SU-DHL-6 (cell line): ENCODE measurements at regions not wholly inside any gene's neighbourhood (a gene's known extent, or its start where the extent isn't known, plus 50 kb on each side); places are given as distances from the start of the nearest gene placed in this dataset.

ENCODE experiments used
- H2AFZ ChIP-seq: fragments of 200-600 bp; sonication (generic); 2 replicates; pipeline ENCODE4 v1.6.1; 2014; ENCODE audit warnings: low read depth, mild to moderate bottlenecking, moderate library complexity, mixed read lengths, antibody characterized with exemption, low read length; ENCODE audit not compliant: severe bottlenecking
- H3F3A ChIP-seq: fragments of 200-600 bp; shearing (Covaris generic); 2 replicates; pipeline ENCODE4 v1.6.0; 2016; ENCODE audit warnings: antibody characterized with exemption, mild to moderate bottlenecking; ENCODE audit not compliant: insufficient read depth
- H3K27ac ChIP-seq: fragments of 200-600 bp; sonication (generic); 2 replicates; pipeline ENCODE4 v1.5.1; 2016; ENCODE audit warnings: low read depth, mild to moderate bottlenecking, low read length, moderate library complexity, mixed read lengths
- H3K27me3 ChIP-seq: fragments of 200-600 bp; sonication (generic), shearing (Covaris generic); 2 replicates; pipeline ENCODE4 v1.6.0; 2014; ENCODE audit warnings: mild to moderate bottlenecking, low read length
- H3K36me3 ChIP-seq: fragments of 200-600 bp; sonication (generic); 2 replicates; pipeline ENCODE4 v1.6.1; 2014; ENCODE audit warnings: mild to moderate bottlenecking, low read length, mixed read lengths
- H3K4me2 ChIP-seq: fragments of 300-600, 200-600 bp; shearing (Covaris generic), sonication (generic); 2 replicates; pipeline ENCODE4 v1.6.0; 2014; ENCODE audit warnings: low read length, low read depth, mild to moderate bottlenecking; ENCODE audit not compliant: poor library complexity, severe bottlenecking
- H3K4me3 ChIP-seq: fragments of 200-600 bp; sonication (generic); 2 replicates; pipeline ENCODE4 v1.5.1; 2014; ENCODE audit warnings: antibody characterized with exemption, low read length, mild to moderate bottlenecking, mixed read lengths; ENCODE audit not compliant: insufficient read depth, poor library complexity, severe bottlenecking
- H3K79me2 ChIP-seq: fragments of 200-600 bp; sonication (generic); 2 replicates; pipeline ENCODE4 v1.6.1; 2014; ENCODE audit warnings: mild to moderate bottlenecking, low read length, moderate library complexity; ENCODE audit not compliant: insufficient read depth
- H3K9ac ChIP-seq: fragments of 200-600 bp; sonication (generic); 2 replicates; pipeline ENCODE4 v1.7.0; 2014; ENCODE audit warnings: mild to moderate bottlenecking, low read length
- H3K9me2 ChIP-seq: fragments of 200-600 bp; sonication (generic); replicated peaks from 2 replicates; pipeline ENCODE4 v1.6.1; 2014; ENCODE audit warnings: low read length; ENCODE audit not compliant: insufficient read depth
- H3K9me3 ChIP-seq: fragments of 200-600 bp; sonication (generic); 2 replicates; pipeline ENCODE4 v1.6.1; 2014; ENCODE audit warnings: low read length, mixed read lengths; ENCODE audit not compliant: insufficient read depth
- H4K20me1 ChIP-seq: fragments of 200-600 bp; sonication (generic); 2 replicates; pipeline ENCODE4 v1.6.1; 2014; ENCODE audit warnings: low read depth, mild to moderate bottlenecking, antibody characterized with exemption, low read length, moderate library complexity, mixed read lengths
- EZH2phosphoT487 ChIP-seq: fragments of 200-600 bp; sonication (generic), shearing (Covaris generic); conservative IDR thresholded peaks from 2 replicates; pipeline ENCODE4 v1.6.1; 2018; ENCODE audit warnings: mild to moderate bottlenecking, antibody characterized with exemption, low read length, moderate library complexity, mixed read lengths
- TF ChIP-seq, protein P1 (sequence below): fragments of 200-600 bp; sonication (generic); IDR thresholded peaks from one replicate; pipeline ENCODE4 v1.5.1; 2017; ENCODE audit warnings: antibody characterized with exemption, mild to moderate bottlenecking, low read length, moderate library complexity; ENCODE audit not compliant: insufficient read depth, poor library complexity, severe bottlenecking

DNA sequence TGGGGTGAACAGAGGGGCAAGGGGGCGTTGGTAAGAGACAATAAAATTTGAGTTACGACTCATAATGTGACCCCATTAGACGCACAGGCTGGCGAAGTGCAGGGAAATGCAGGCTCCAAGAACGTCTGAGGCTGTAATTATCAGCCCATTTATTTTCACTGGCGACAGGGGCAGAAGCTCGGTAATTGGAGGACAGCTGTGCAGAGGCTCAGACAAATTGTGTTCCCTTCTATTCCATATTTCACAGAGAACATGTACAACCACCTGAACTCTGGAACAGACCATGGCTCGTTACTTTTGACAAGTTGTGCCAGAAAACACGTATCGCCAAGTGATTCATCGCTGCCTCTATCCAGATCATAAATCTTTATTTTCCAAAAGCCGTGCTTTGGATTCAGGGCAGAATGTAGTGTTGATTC, 137.3 kb upstream of the FRMD4A start:
- H3K4me2 ChIP-seq: no peak overlapping the region
- H3K36me3 ChIP-seq: no peaks in the 10 kb centered on the region
- no peaks in the 10 kb centered on the region for H3K9me2 ChIP-seq

DNA sequence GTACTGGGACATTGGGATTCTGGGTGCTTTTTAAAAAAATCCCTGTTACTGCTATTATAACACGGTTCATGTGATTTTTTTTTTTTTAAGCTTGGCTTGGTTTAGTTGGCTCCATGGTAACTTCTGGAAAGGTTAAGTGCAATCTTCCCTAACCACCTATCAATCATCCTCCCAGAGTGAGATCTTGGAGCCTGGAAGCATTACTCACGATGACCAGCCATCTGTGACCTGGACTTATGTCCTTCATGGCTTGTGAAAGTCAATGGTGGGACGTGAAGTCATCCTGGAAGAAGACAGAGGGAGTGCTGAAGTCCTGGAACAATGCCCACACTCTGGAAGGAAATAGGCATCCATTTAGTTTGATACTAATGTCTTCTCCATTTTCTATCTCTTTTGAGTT, 135.5 kb upstream of the FRMD4A start:
- TF ChIP-seq, protein P1, sequence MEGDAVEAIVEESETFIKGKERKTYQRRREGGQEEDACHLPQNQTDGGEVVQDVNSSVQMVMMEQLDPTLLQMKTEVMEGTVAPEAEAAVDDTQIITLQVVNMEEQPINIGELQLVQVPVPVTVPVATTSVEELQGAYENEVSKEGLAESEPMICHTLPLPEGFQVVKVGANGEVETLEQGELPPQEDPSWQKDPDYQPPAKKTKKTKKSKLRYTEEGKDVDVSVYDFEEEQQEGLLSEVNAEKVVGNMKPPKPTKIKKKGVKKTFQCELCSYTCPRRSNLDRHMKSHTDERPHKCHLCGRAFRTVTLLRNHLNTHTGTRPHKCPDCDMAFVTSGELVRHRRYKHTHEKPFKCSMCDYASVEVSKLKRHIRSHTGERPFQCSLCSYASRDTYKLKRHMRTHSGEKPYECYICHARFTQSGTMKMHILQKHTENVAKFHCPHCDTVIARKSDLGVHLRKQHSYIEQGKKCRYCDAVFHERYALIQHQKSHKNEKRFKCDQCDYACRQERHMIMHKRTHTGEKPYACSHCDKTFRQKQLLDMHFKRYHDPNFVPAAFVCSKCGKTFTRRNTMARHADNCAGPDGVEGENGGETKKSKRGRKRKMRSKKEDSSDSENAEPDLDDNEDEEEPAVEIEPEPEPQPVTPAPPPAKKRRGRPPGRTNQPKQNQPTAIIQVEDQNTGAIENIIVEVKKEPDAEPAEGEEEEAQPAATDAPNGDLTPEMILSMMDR: no peak
- no peak for TF ChIP-seq EZH2phosphoT487
- Histone ChIP-seq H3K9me2 (no peaks in the 10 kb centered on the region), H3K9me3 (no peaks in the 10 kb centered on the region), H3K79me2 (no peaks in the 10 kb centered on the region), H3K36me3 (no peaks in the 10 kb centered on the region), H3F3A (no peaks in the 10 kb centered on the region), H3K27ac (no peak overlapping the region), H4K20me1 (no peaks in the 10 kb centered on the region), H2AFZ (no peak overlapping the region), H3K9ac (no peak overlapping the region), H3K4me3 (no peak overlapping the region), H3K4me2 (no peak overlapping the region), H3K27me3 (no peaks in the 10 kb centered on the region)

More for the DNA sequence above, 137.3 kb upstream of the FRMD4A start:
- Histone ChIP-seq H3K4me3 (no peak overlapping the region), H3F3A (no peaks in the 10 kb centered on the region), H3K79me2 (no peaks in the 10 kb centered on the region), H3K9ac (no peak overlapping the region), H3K27me3 (no peaks in the 10 kb centered on the region), H2AFZ (no peak overlapping the region), H3K27ac (no peak overlapping the region), H3K9me3 (no peaks in the 10 kb centered on the region), H4K20me1 (no peaks in the 10 kb centered on the region)
- TF ChIP-seq EZH2phosphoT487: no peak
- TF ChIP-seq, protein P1: no peak

DNA sequence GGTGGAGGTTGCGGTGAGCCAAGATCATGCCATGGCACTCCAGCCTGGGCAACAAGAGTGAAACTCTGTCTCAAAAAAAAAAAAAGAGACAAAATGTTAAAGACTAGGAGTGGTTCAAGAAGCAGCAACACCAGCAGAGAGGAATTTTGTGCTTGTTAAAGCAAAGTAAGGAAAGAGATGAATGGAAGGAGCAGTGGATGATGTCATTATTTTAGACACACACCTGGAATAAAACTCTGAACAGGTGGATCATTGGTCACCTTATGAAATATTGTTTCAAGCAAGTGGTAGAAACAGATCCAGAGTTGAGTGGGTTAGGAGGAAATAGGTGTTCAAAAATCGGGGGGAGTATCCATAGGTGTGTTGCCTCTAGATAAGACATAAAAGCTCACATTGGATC, 129.7 kb upstream of the FRMD4A start:
- no peak overlapping the region for H3K9ac ChIP-seq
- H3K36me3 ChIP-seq: no peaks in the 10 kb centered on the region
- H3K79me2 ChIP-seq: no peaks in the 10 kb centered on the region
- no peak overlapping the region for H3K4me2 ChIP-seq
- TF ChIP-seq EZH2phosphoT487: no peak
- TF ChIP-seq, protein P1: no peak
- H3F3A ChIP-seq: no peaks in the 10 kb centered on the region
- H3K4me3 ChIP-seq: no peak overlapping the region
- no peaks in the 10 kb centered on the region for H3K9me3 ChIP-seq
- no peak overlapping the region for H3K27ac ChIP-seq
- no peaks in the 10 kb centered on the region for H3K27me3 ChIP-seq
- H3K9me2 ChIP-seq: no peaks in the 10 kb centered on the region
- no peaks in the 10 kb centered on the region for H4K20me1 ChIP-seq
- no peak overlapping the region for H2AFZ ChIP-seq

DNA sequence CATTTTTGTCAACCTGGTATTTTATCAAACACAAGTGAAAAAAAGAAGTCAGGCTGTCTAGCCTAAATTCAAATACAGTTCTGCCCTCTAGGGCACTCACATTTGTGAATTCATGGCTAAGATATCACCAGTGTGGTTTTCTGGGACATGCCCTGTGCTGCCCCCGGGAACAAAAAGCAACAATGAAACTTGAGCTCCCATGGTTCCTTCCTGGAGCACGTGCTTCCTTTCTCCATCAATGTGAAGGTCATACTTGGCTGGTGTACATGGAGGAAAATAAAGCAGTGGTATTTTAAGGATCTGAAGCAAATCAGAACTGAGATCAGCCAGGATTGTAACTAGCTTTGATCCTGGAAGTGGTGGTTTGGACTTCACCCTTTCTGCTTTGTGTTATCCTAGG, 128.9 kb upstream of the FRMD4A start:
- Histone ChIP-seq H3K79me2 (no peaks in the 10 kb centered on the region), H3F3A (no peaks in the 10 kb centered on the region), H2AFZ (no peak overlapping the region), H3K9me3 (no peaks in the 10 kb centered on the region), H4K20me1 (no peaks in the 10 kb centered on the region), H3K4me2 (no peak overlapping the region), H3K4me3 (no peak overlapping the region), H3K9me2 (no peaks in the 10 kb centered on the region), H3K9ac (no peak overlapping the region), H3K27me3 (no peaks in the 10 kb centered on the region), H3K27ac (no peak overlapping the region), H3K36me3 (no peaks in the 10 kb centered on the region)
- TF ChIP-seq, protein P1: no peak
- no peak for TF ChIP-seq EZH2phosphoT487
